ENCODE measurements at regions not wholly inside any gene's neighbourhood (a gene's known extent, or its start where the extent isn't known, plus 50 kb on each side); places are given as distances from the start of the nearest gene placed in this dataset.

DNA sequence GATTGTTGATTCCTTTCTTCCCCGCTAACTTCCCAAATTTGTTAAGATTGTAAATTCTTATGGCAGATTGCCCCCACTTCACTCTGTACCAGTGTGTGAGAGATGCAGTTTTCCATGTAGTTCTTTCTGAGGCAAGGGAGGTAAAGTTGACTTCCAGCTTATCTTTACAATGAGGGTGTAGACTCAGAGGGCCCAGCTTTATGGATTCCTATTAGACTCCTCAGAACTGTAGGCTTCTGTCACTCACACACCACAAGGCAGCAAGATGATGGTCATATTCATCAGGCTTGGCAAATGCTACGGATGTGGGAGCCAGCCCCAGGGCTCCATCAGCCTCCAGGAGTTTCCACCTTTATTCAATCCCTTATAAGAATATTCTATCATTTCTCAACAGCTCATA, 461.9 kb upstream of the KLF4 start:
- TF ChIP-seq, protein P1, sequence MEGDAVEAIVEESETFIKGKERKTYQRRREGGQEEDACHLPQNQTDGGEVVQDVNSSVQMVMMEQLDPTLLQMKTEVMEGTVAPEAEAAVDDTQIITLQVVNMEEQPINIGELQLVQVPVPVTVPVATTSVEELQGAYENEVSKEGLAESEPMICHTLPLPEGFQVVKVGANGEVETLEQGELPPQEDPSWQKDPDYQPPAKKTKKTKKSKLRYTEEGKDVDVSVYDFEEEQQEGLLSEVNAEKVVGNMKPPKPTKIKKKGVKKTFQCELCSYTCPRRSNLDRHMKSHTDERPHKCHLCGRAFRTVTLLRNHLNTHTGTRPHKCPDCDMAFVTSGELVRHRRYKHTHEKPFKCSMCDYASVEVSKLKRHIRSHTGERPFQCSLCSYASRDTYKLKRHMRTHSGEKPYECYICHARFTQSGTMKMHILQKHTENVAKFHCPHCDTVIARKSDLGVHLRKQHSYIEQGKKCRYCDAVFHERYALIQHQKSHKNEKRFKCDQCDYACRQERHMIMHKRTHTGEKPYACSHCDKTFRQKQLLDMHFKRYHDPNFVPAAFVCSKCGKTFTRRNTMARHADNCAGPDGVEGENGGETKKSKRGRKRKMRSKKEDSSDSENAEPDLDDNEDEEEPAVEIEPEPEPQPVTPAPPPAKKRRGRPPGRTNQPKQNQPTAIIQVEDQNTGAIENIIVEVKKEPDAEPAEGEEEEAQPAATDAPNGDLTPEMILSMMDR (IDR thresholded peaks at IDR 0.05; ENCODE audit: low read length): no peak
- TF ChIP-seq EZH2 (IDR thresholded peaks at IDR 0.05; ENCODE audit: borderline replicate concordance, low read length): no peak
- Histone ChIP-seq H3K9me2 (ENCODE audit: low read depth, low read length) (no peaks in the 10 kb centered on the region), H3K36me3 (ENCODE audit: insufficient read depth, low read length) (no peaks in the 10 kb centered on the region), H3K27ac (ENCODE audit: low read depth, low read length, poor library complexity, severe bottlenecking) (no peak overlapping the region), H3K4me3 (ENCODE audit: low read depth, low read length, poor library complexity, severe bottlenecking) (no peak overlapping the region), H3F3A (ENCODE audit: insufficient read depth, low read length) (no peaks in the 10 kb centered on the region), H3K9ac (ENCODE audit: low read length) (no peak overlapping the region), H3K27me3 (ENCODE audit: insufficient read depth, low read length) (no peaks in the 10 kb centered on the region), H3K4me2 (ENCODE audit: low read length) (no peak overlapping the region), H3K9me3 (ENCODE audit: low read length) (no peaks in the 10 kb centered on the region), H4K20me1 (ENCODE audit: insufficient read depth, low read length) (no peaks in the 10 kb centered on the region), H3K4me1 (ENCODE audit: insufficient read depth, low read length, severe bottlenecking) (no peaks in the 10 kb centered on the region), H3K79me2 (ENCODE audit: insufficient read depth, low read length) (no peaks in the 10 kb centered on the region), H2AFZ (ENCODE audit: low read length) (no peak overlapping the region)

DNA sequence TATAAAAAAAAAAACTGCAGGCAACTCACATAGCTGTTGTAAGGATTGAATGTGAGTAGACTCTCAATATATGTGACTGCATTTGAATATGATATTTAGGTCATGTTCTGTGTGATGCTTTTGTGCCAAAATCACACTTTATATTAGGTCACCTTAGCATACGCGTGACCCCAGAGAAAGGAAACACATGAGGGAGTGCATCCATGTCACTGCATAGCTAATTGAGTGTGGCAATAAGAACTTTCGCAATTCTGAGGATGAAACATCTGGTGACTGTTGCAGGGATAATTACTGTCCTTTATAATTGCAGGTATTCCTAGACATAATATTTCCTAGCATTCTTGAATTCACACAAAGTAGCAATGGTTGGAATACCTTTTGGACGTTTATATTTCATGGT, 459.5 kb upstream of the KLF4 start:
- no peaks in the 10 kb centered on the region for H3K79me2 ChIP-seq (ENCODE audit: insufficient read depth, low read length)
- H4K20me1 ChIP-seq (ENCODE audit: insufficient read depth, low read length): no peaks in the 10 kb centered on the region
- no peaks in the 10 kb centered on the region for H3F3A ChIP-seq (ENCODE audit: insufficient read depth, low read length)
- H3K9me3 ChIP-seq (ENCODE audit: low read length): no peaks in the 10 kb centered on the region
- H3K4me1 ChIP-seq (ENCODE audit: insufficient read depth, low read length, severe bottlenecking): no peaks in the 10 kb centered on the region
- TF ChIP-seq, protein P1 (IDR thresholded peaks at IDR 0.05; ENCODE audit: low read length): no peak
- TF ChIP-seq EZH2 (IDR thresholded peaks at IDR 0.05; ENCODE audit: borderline replicate concordance, low read length): no peak
- H3K4me3 ChIP-seq (ENCODE audit: low read depth, low read length, poor library complexity, severe bottlenecking): no peak overlapping the region
- no peak overlapping the region for H3K4me2 ChIP-seq (ENCODE audit: low read length)
- no peak overlapping the region for H3K9ac ChIP-seq (ENCODE audit: low read length)
- H3K27ac ChIP-seq (ENCODE audit: low read depth, low read length, poor library complexity, severe bottlenecking): no peak overlapping the region
- no peaks in the 10 kb centered on the region for H3K27me3 ChIP-seq (ENCODE audit: insufficient read depth, low read length)
- H3K36me3 ChIP-seq (ENCODE audit: insufficient read depth, low read length): no peaks in the 10 kb centered on the region
- no peak overlapping the region for H2AFZ ChIP-seq (ENCODE audit: low read length)
- H3K9me2 ChIP-seq (ENCODE audit: low read depth, low read length): no peaks in the 10 kb centered on the region

DNA sequence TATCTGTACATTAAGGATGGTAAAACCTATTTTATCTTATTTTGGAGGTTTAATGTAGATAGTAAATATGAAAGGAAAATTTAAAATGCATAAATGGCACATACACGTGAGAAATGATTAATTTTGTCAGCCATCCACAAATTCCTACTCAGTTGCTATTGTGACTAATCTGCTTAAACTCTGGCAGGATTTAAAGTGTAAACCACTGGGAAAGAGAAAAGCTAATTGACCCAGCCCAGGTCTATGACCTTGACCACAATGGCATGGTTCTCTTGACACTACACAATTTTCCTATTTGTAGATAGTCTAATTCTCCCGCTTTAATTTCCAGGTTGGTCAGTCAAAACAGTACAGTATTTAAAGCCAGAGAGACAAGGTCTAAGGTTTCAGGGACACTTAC, 459.0 kb upstream of the KLF4 start:
- Histone ChIP-seq H2AFZ (ENCODE audit: low read length) (no peak overlapping the region), H3K27me3 (ENCODE audit: insufficient read depth, low read length) (no peaks in the 10 kb centered on the region), H3K4me2 (ENCODE audit: low read length) (no peak overlapping the region), H3K9me2 (ENCODE audit: low read depth, low read length) (no peaks in the 10 kb centered on the region), H4K20me1 (ENCODE audit: insufficient read depth, low read length) (no peaks in the 10 kb centered on the region), H3K4me3 (ENCODE audit: low read depth, low read length, poor library complexity, severe bottlenecking) (no peak overlapping the region), H3K4me1 (ENCODE audit: insufficient read depth, low read length, severe bottlenecking) (no peaks in the 10 kb centered on the region), H3F3A (ENCODE audit: insufficient read depth, low read length) (no peaks in the 10 kb centered on the region), H3K27ac (ENCODE audit: low read depth, low read length, poor library complexity, severe bottlenecking) (no peak overlapping the region), H3K36me3 (ENCODE audit: insufficient read depth, low read length) (no peaks in the 10 kb centered on the region), H3K9ac (ENCODE audit: low read length) (no peak overlapping the region), H3K9me3 (ENCODE audit: low read length) (no peaks in the 10 kb centered on the region), H3K79me2 (ENCODE audit: insufficient read depth, low read length) (no peaks in the 10 kb centered on the region)
- TF ChIP-seq, protein P1 (IDR thresholded peaks at IDR 0.05; ENCODE audit: low read length): no peak
- TF ChIP-seq EZH2 (IDR thresholded peaks at IDR 0.05; ENCODE audit: borderline replicate concordance, low read length): no peak

Measured in OCI-LY1 (cell line).